GM23338 (cell line): ENCODE measurements at regions not wholly inside any gene's neighbourhood (a gene's known extent, or its start where the extent isn't known, plus 50 kb on each side); places are given as distances from the start of the nearest gene placed in this dataset.

ENCODE experiments used
- ATAC-seq: fragments of 200-7000 bp; cut with Tn5 transposase; 3 replicates; pipeline ENCODE4 v1.9.1; 2020
- DNase-seq: peaks from one replicate; pipeline ENCODE4 v3.0.0-alpha.2; 2015; ENCODE audit warnings: low spot score
- H2AFZ ChIP-seq: fragments of 200-600 bp; sonication (generic); 2 replicates; pipeline ENCODE4 v1.8.0; 2016; ENCODE audit warnings: antibody characterized with exemption, mild to moderate bottlenecking, moderate library complexity
- H3F3A ChIP-seq: fragments of 200-600 bp; sonication (generic); replicated peaks from 2 replicates; pipeline ENCODE4 v1.8.0; 2017; ENCODE audit warnings: antibody characterized with exemption, mixed run types, low read depth
- H3K27ac ChIP-seq: fragments of 200-600 bp; sonication (generic); 2 replicates; pipeline ENCODE4 v1.6.1; 2016; ENCODE audit warnings: low read depth
- H3K27me3 ChIP-seq: fragments of 200-600 bp; sonication (generic); 2 replicates; pipeline ENCODE4 v1.8.0; 2016; ENCODE audit warnings: mild to moderate bottlenecking, mixed run types, moderate library complexity; ENCODE audit not compliant: insufficient read depth
- H3K36me3 ChIP-seq: fragments of 200-600 bp; sonication (generic); 2 replicates; pipeline ENCODE4 v1.8.0; 2016; ENCODE audit warnings: mild to moderate bottlenecking; ENCODE audit not compliant: insufficient read depth
- H3K4me1 ChIP-seq: fragments of 200-600 bp; sonication (generic); 2 replicates; pipeline ENCODE4 v1.8.0; 2016; ENCODE audit warnings: mild to moderate bottlenecking, moderate library complexity; ENCODE audit not compliant: insufficient read depth
- H3K4me2 ChIP-seq: fragments of 200-600 bp; sonication (generic); 2 replicates; pipeline ENCODE4 v1.7.1; 2017; ENCODE audit warnings: mixed run types
- H3K4me3 ChIP-seq: fragments of 200-600 bp; sonication (generic); 2 replicates; pipeline ENCODE4 v1.6.1; 2016; ENCODE audit warnings: mixed run types
- H3K79me2 ChIP-seq: fragments of 200-600 bp; sonication (generic); replicated peaks from 2 replicates; pipeline ENCODE4 v1.8.0; 2017; ENCODE audit warnings: mild to moderate bottlenecking; ENCODE audit not compliant: insufficient read depth
- H3K9me2 ChIP-seq: fragments of 200-600 bp; sonication (generic); 2 replicates; pipeline ENCODE4 v1.8.0; 2017; ENCODE audit not compliant: insufficient read depth
- H4K20me1 ChIP-seq: fragments of 200-600 bp; sonication (generic); replicated peaks from 2 replicates; pipeline ENCODE4 v1.8.0; 2017; ENCODE audit warnings: mild to moderate bottlenecking; ENCODE audit not compliant: insufficient read depth
- H3K27ac Mint-ChIP-seq: 2 replicates; pipeline ENCODE4 v1.8.0; 2020; ENCODE audit warnings: inconsistent platforms, mild to moderate bottlenecking, moderate library complexity, mixed read lengths
- H3K27me3 Mint-ChIP-seq: 3 replicates; pipeline ENCODE4 v1.8.0; 2022; ENCODE audit warnings: low read depth, mild to moderate bottlenecking, moderate library complexity, mixed read lengths, inconsistent platforms; ENCODE audit not compliant: insufficient read depth, poor library complexity
- H3K36me3 Mint-ChIP-seq: 3 replicates; pipeline ENCODE4 v1.8.0; 2021; ENCODE audit warnings: low read depth, mild to moderate bottlenecking, inconsistent platforms, moderate library complexity, mixed read lengths
- H3K4me1 Mint-ChIP-seq: 3 replicates; pipeline ENCODE4 v1.8.0; 2020; ENCODE audit warnings: mild to moderate bottlenecking, inconsistent platforms, mixed read lengths
- H3K4me3 Mint-ChIP-seq: 3 replicates; pipeline ENCODE4 v1.8.0; 2021; ENCODE audit warnings: moderate library complexity, mild to moderate bottlenecking, inconsistent platforms, mixed read lengths
- H3K9me3 Mint-ChIP-seq: 3 replicates; pipeline ENCODE4 v1.8.0; 2020; ENCODE audit warnings: moderate library complexity, mild to moderate bottlenecking, inconsistent platforms, mixed read lengths
- CREB1 ChIP-seq: fragments of 250-450 bp; sonication (Bioruptor Pico); IDR thresholded peaks from 2 replicates; pipeline ENCODE4 v1.5.0; 2020; ENCODE audit warnings: low read depth, mild to moderate bottlenecking, moderate library complexity
- EZH2 ChIP-seq: fragments of 200-600 bp; sonication (generic); IDR thresholded peaks from one replicate; pipeline ENCODE4 v1.8.0; 2017; ENCODE audit warnings: antibody characterized with exemption, mild to moderate bottlenecking, low read depth; ENCODE audit not compliant: unreplicated experiment
- EZH2phosphoT487 ChIP-seq: fragments of 200-600 bp; sonication (generic); IDR thresholded peaks from one replicate; pipeline ENCODE4 v1.8.1; 2018; ENCODE audit warnings: antibody characterized with exemption; ENCODE audit not compliant: unreplicated experiment
- JUNB ChIP-seq: IDR thresholded peaks from one replicate; pipeline ENCODE4 v1.6.1; 2016; ENCODE audit warnings: antibody characterized with exemption; ENCODE audit not compliant: unreplicated experiment
- NANOG ChIP-seq: IDR thresholded peaks from 2 replicates; pipeline ENCODE4 v1.6.1; 2016; ENCODE audit warnings: antibody characterized with exemption, borderline replicate concordance
- POLR2AphosphoS5 ChIP-seq: IDR thresholded peaks from 2 replicates; pipeline ENCODE4 v1.6.1; 2016; ENCODE audit warnings: antibody characterized with exemption, low read depth
- STAT1 ChIP-seq: IDR thresholded peaks from one replicate; pipeline ENCODE4 v1.6.1; 2016; ENCODE audit warnings: antibody characterized with exemption; ENCODE audit not compliant: unreplicated experiment
- ZNF114 ChIP-seq: fragments of 250-450 bp; sonication (Bioruptor Pico); IDR thresholded peaks from 2 replicates; pipeline ENCODE4 v1.5.0; 2020; ENCODE audit warnings: mild to moderate bottlenecking, moderate library complexity
- ZNF331 ChIP-seq: fragments of 250-450 bp; sonication (Bioruptor Pico); IDR thresholded peaks from 2 replicates; pipeline ENCODE4 v1.5.0; 2020; ENCODE audit warnings: low read depth, mild to moderate bottlenecking, moderate library complexity
- TF ChIP-seq, protein P1 (sequence below): IDR thresholded peaks from one replicate; pipeline ENCODE4 v1.6.1; 2018; ENCODE audit warnings: antibody characterized with exemption; ENCODE audit not compliant: unreplicated experiment
- TF ChIP-seq, protein P2 (sequence below): IDR thresholded peaks from 2 replicates; pipeline ENCODE4 v1.6.1; 2016; ENCODE audit warnings: antibody characterized with exemption
- TF ChIP-seq, protein P3 (sequence below): fragments of 250-450 bp; sonication (Bioruptor Pico); IDR thresholded peaks from 2 replicates; pipeline ENCODE4 v1.5.0; 2020; ENCODE audit warnings: mild to moderate bottlenecking, moderate library complexity
- TF ChIP-seq, protein P4 (sequence below), 2 experiments: fragments of 200-600 bp in 1 of 2; sonication (generic) in 1 of 2; conservative IDR thresholded peaks; 2 replicates each; pipeline versions ENCODE4 v1.5.1 to v1.6.1; 2016 to 2017; ENCODE audit warnings: antibody characterized with exemption in 2 of 2, low read depth in 2 of 2, mild to moderate bottlenecking in 2 of 2, moderate library complexity in 1 of 2

DNA sequence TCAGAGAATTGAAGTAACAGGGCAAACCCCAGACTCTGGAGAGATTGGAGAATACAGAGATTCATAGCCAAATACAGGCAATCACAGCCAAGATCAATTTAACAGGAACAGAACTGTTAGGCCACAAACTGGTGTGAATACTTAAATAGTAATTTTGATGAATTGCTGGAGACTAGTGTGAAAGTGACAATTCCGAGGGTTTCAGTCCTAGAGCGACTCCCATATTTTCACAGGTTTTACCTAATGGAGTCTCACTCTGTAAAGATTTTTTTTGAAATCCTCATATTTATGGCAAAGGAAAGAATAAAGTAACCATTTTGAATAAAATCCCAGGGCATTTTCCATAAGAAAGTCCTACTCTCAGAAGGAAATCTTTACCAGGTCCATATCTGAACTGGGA lies 135.5 kb downstream of the MMUT start:
- Mint-ChIP-seq H3K27me3 (no peaks in the 10 kb centered on the region), H3K27ac (no peak overlapping the region; the same call in 1 of the 2 replicates), H3K4me3 (no peak overlapping the region), H3K9me3 (peaks cover 4% of the 10 kb centered on the region; the same call in 2 of the 3 replicates), H3K4me1 (peaks cover 8% of the 10 kb centered on the region), H3K36me3 (no peaks in the 10 kb centered on the region; the same call in 2 of the 3 replicates)
- ATAC-seq (no peak), DNase-seq (no peak)
- no peak for TF ChIP-seq STAT1
- TF ChIP-seq, protein P1, sequence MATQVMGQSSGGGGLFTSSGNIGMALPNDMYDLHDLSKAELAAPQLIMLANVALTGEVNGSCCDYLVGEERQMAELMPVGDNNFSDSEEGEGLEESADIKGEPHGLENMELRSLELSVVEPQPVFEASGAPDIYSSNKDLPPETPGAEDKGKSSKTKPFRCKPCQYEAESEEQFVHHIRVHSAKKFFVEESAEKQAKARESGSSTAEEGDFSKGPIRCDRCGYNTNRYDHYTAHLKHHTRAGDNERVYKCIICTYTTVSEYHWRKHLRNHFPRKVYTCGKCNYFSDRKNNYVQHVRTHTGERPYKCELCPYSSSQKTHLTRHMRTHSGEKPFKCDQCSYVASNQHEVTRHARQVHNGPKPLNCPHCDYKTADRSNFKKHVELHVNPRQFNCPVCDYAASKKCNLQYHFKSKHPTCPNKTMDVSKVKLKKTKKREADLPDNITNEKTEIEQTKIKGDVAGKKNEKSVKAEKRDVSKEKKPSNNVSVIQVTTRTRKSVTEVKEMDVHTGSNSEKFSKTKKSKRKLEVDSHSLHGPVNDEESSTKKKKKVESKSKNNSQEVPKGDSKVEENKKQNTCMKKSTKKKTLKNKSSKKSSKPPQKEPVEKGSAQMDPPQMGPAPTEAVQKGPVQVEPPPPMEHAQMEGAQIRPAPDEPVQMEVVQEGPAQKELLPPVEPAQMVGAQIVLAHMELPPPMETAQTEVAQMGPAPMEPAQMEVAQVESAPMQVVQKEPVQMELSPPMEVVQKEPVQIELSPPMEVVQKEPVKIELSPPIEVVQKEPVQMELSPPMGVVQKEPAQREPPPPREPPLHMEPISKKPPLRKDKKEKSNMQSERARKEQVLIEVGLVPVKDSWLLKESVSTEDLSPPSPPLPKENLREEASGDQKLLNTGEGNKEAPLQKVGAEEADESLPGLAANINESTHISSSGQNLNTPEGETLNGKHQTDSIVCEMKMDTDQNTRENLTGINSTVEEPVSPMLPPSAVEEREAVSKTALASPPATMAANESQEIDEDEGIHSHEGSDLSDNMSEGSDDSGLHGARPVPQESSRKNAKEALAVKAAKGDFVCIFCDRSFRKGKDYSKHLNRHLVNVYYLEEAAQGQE = no peak
- no peak for TF ChIP-seq EZH2phosphoT487
- no peak for TF ChIP-seq CREB1 (CRISPR knock-in tag)
- TF ChIP-seq, protein P2, sequence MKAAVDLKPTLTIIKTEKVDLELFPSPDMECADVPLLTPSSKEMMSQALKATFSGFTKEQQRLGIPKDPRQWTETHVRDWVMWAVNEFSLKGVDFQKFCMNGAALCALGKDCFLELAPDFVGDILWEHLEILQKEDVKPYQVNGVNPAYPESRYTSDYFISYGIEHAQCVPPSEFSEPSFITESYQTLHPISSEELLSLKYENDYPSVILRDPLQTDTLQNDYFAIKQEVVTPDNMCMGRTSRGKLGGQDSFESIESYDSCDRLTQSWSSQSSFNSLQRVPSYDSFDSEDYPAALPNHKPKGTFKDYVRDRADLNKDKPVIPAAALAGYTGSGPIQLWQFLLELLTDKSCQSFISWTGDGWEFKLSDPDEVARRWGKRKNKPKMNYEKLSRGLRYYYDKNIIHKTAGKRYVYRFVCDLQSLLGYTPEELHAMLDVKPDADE = no peak
- TF ChIP-seq, protein P3, sequence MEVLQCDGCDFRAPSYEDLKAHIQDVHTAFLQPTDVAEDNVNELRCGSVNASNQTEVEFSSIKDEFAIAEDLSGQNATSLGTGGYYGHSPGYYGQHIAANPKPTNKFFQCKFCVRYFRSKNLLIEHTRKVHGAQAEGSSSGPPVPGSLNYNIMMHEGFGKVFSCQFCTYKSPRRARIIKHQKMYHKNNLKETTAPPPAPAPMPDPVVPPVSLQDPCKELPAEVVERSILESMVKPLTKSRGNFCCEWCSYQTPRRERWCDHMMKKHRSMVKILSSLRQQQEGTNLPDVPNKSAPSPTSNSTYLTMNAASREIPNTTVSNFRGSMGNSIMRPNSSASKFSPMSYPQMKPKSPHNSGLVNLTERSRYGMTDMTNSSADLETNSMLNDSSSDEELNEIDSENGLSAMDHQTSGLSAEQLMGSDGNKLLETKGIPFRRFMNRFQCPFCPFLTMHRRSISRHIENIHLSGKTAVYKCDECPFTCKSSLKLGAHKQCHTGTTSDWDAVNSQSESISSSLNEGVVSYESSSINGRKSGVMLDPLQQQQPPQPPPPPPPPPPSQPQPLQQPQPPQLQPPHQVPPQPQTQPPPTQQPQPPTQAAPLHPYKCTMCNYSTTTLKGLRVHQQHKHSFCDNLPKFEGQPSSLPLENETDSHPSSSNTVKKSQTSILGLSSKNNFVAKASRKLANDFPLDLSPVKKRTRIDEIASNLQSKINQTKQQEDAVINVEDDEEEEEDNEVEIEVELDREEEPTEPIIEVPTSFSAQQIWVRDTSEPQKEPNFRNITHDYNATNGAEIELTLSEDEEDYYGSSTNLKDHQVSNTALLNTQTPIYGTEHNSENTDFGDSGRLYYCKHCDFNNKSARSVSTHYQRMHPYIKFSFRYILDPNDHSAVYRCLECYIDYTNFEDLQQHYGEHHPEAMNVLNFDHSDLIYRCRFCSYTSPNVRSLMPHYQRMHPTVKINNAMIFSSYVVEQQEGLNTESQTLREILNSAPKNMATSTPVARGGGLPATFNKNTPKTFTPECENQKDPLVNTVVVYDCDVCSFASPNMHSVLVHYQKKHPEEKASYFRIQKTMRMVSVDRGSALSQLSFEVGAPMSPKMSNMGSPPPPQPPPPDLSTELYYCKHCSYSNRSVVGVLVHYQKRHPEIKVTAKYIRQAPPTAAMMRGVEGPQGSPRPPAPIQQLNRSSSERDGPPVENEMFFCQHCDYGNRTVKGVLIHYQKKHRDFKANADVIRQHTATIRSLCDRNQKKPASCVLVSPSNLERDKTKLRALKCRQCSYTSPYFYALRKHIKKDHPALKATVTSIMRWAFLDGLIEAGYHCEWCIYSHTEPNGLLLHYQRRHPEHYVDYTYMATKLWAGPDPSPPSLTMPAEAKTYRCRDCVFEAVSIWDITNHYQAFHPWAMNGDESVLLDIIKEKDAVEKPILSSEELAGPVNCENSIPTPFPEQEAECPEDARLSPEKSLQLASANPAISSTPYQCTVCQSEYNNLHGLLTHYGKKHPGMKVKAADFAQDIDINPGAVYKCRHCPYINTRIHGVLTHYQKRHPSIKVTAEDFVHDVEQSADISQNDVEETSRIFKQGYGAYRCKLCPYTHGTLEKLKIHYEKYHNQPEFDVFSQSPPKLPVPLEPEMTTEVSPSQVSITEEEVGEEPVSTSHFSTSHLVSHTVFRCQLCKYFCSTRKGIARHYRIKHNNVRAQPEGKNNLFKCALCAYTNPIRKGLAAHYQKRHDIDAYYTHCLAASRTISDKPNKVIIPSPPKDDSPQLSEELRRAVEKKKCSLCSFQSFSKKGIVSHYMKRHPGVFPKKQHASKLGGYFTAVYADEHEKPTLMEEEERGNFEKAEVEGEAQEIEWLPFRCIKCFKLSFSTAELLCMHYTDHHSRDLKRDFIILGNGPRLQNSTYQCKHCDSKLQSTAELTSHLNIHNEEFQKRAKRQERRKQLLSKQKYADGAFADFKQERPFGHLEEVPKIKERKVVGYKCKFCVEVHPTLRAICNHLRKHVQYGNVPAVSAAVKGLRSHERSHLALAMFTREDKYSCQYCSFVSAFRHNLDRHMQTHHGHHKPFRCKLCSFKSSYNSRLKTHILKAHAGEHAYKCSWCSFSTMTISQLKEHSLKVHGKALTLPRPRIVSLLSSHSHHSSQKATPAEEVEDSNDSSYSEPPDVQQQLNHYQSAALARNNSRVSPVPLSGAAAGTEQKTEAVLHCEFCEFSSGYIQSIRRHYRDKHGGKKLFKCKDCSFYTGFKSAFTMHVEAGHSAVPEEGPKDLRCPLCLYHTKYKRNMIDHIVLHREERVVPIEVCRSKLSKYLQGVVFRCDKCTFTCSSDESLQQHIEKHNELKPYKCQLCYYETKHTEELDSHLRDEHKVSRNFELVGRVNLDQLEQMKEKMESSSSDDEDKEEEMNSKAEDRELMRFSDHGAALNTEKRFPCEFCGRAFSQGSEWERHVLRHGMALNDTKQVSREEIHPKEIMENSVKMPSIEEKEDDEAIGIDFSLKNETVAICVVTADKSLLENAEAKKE (CRISPR knock-in tag) = no peak
- no peak for TF ChIP-seq JUNB
- TF ChIP-seq, protein P4, sequence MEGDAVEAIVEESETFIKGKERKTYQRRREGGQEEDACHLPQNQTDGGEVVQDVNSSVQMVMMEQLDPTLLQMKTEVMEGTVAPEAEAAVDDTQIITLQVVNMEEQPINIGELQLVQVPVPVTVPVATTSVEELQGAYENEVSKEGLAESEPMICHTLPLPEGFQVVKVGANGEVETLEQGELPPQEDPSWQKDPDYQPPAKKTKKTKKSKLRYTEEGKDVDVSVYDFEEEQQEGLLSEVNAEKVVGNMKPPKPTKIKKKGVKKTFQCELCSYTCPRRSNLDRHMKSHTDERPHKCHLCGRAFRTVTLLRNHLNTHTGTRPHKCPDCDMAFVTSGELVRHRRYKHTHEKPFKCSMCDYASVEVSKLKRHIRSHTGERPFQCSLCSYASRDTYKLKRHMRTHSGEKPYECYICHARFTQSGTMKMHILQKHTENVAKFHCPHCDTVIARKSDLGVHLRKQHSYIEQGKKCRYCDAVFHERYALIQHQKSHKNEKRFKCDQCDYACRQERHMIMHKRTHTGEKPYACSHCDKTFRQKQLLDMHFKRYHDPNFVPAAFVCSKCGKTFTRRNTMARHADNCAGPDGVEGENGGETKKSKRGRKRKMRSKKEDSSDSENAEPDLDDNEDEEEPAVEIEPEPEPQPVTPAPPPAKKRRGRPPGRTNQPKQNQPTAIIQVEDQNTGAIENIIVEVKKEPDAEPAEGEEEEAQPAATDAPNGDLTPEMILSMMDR (conservative IDR thresholded peaks at IDR 0.05; ENCODE audit: low read depth in 2 of 2) = no peak
- no peak for TF ChIP-seq POLR2AphosphoS5
- TF ChIP-seq ZNF331 = no peak
- no peak for TF ChIP-seq NANOG
- no peak for TF ChIP-seq ZNF114 (CRISPR knock-in tag)
- no peak for TF ChIP-seq EZH2
- Histone ChIP-seq H3K4me3 (no peak overlapping the region), H3K36me3 (no peaks in the 10 kb centered on the region), H3K27me3 (no peaks in the 10 kb centered on the region), H3K4me2 (no peak overlapping the region), H2AFZ (no peak overlapping the region), H3F3A (no peaks in the 10 kb centered on the region), H4K20me1 (no peaks in the 10 kb centered on the region), H3K27ac (no peak overlapping the region), H3K4me1 (peaks cover 5% of the 10 kb centered on the region; the same call in 1 of the 2 replicates), H3K79me2 (no peaks in the 10 kb centered on the region), H3K9me2 (no peaks in the 10 kb centered on the region)
